GM19328 (cell line): ENCODE measurements at regions not wholly inside any gene's neighbourhood (a gene's known extent, or its start where the extent isn't known, plus 50 kb on each side); places are given as distances from the start of the nearest gene placed in this dataset.
A peak's percentile ranks its signal among the peaks of the same experiment; 100 is the strongest.
"Not testable (repeated sequence)": the region's sequence is repeated elsewhere in the genome, so short reads cannot be mapped to it uniquely, and the experiment has no call there.

Experiments
- ATAC-seq: cut with Tn5 transposase; IDR thresholded peaks from one replicate; pipeline ENCODE4 v1.9.1; 2021; ENCODE audit warnings: mild to moderate bottlenecking, moderate library complexity; ENCODE audit not compliant: unreplicated experiment

DNA sequence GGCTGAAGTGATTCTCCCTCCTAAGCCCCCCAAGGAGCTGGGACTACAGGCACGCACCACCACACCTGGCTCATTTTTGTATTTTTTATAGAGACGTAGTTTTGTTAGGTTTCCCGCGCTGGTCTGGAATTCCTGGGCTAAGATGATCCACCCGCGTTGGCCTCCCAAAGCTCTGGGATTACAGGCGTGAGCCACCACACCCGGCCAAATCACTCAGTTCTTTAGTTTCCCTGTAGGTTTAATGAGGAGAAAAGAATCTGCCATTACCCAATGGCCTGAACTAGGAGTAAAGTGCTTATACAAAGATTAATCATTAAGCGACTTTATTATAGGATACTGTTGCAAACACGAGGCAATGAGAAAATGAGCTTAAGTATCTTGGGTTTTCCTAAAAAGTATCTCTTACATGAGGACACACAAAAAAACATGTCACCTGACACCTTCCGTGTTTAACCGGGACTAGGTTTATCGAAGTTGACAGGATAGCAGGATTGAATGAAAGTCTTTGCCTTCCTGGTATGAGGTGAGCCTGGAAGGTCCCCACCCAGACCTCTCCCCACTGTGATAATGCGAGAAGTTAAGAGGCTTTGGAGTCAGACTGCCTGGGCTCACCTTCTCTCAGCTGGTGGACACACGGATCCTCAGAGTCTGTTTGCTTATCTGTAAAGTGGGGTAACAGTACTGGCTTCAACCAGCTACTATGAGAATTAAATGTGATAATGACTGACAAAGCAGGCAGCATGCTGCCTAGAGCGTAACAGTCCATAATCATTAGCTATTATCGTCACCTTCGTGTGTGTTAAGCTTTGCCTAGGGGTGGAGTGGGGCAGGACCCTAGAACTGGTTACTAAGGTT, 133.5 kb upstream of the KRAS start:
- no peak for ATAC-seq

DNA sequence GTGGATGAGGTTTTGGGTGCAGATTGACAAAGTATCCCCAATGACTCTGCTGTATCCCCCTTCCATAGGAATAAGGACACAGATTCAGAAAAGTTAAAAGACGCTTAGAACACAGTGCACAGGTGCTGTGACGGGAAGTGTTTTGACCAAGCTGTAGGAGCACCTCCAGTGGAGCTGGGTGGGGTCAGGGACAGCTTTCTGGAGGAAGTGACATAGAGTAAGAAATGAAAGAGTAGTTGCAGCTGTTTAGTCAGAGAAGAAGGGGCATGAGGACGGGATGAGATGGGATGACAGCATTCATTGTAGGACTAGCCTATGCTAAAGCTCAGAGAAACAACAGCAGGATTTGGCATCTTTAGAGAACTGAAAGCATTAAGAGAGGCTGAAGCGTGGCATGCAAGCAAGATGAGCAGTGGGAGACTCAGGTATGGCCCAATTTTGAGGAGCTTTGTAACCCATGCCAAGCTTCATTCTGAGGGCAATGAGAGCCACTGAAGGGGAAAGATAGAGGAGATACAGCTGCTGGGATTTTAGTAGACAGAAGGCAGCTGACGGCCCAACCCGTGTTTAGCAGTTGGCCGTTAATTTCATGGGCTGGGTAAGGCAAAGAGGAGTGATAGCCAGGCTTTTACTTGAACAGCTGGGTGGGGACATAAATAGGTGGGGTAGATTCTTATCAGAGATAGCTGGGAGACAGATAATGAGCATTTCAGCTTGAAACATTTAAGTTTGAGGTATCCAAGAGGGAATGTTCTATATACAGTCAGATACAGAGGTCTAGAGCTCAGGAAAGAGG, 131.8 kb upstream of the KRAS start:
- no peak for ATAC-seq

DNA sequence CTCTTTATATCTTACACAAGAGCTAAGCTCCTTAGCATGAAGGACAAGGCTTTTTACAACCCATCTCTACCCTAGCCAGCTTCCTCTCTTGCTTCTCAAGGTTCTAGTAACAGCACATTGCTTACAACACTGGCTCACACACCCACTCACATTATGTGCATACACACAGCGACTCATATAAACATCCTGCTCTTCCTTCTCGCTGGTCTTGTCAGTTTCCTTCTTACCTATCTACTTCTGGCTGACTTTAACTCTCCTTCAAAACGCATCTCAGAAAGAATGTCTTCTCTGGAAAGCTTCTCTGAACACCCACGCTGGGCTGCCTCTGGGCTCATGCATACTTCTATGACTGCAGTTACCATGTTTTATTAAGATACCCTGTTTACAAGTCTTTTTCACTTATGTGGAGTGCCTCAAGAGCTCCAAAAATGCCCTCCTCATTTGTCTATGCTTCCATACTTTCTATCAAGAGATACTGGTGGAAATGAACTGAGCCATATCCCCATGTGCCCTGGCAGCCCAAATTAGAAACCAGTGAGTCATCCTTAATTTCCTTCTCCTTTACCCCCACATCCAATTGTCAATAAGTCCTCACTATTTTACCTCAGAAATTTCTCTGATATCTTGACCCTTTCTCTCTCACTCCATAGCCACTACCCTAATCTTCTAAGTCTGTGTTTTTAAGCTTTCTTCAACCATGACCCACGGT, 126.9 kb upstream of the KRAS start:
- ATAC-seq, result no peak

- ATAC-seq, result no peak
These were observed 126.3 kb upstream of the KRAS start for GRCh38 chr12:25376985-25377384.

- no peak for ATAC-seq
These were observed 125.7 kb upstream of the KRAS start for GRCh38 chr12:25376407-25376806.

DNA sequence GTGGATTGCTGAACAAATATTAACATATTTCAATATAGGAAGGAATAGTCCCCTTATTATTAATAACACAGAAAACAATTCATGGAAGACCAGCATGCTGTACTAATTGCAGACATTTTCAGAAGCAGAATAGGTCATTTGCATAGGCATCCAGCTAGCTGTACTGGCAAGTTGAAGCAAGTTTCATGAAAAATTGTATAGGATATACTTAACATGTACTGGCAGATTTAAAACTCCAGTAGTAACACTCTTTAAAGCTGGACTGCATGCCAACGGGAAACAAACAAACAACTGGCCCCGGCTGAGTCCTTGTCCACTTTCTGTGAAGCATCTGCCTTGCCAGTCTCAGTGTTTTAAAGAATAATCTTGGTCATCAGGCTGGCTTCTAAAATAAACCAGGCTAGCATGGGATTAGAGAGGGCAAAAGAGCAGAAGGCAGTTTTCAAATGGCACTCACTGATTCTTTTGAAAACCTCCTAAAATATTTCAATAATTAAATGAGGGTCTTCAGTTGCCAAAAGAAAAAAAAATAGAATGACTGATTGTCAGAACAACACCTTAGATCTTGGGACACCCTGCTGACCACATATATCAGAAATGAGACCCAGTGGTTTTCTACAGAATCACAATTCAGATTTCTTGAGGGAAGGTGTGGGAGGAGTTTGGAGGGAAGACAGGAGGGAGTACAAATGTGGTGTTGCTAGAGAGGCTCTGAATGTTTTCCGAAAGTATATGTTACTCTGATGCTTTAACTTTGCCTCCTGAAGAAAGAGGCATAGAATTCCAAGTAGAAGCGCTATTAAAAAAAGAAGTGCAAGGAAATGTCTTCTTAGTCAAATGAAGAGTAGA, 122.5 kb upstream of the KRAS start:
- ATAC-seq, result no peak

DNA sequence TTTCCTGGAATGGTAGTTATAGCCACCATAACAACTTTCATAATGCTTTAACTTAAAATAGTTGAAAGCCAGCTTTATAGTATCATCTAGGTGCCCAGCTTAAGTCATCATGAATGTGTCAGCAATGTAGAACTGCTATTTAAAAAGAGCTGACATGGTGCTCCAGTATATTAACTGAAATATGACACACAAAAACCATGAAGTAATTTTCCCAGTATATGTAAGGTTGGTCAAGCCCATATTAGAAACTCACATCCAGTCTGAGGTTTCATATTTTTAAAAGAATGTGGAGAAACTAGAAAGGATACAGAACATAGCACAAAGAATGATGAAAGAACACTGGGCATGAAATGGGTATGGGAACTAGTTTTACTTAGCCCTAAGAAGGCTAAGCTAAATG, 121.3 kb upstream of the KRAS start:
- ATAC-seq, result no peak

GRCh38 chr12:25368557-25368956, 117.8 kb upstream of the KRAS start:
- ATAC-seq, result no peak

GRCh38 chr12:25366122-25366521, 115.4 kb upstream of the KRAS start:
- ATAC-seq, result no peak

DNA sequence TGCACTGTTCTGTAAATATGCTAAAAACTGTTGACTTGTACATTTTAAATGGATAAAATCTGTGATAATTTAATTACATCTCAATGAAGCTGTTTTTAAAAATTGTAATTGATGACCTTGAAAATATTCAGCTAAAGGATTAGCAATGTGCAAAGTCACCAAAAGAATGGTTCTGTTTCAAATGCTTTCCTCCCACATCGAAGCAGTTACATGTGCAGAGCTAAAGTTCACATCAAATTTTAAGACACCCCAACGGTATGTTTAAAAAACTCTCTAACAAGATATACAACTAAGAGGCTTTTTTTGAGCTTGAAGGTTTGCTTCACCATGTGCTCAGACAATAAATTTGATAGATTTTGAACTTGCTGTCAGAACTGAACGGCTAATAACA, 114.6 kb upstream of the KRAS start:
- peak; percentile 14 for ATAC-seq

DNA sequence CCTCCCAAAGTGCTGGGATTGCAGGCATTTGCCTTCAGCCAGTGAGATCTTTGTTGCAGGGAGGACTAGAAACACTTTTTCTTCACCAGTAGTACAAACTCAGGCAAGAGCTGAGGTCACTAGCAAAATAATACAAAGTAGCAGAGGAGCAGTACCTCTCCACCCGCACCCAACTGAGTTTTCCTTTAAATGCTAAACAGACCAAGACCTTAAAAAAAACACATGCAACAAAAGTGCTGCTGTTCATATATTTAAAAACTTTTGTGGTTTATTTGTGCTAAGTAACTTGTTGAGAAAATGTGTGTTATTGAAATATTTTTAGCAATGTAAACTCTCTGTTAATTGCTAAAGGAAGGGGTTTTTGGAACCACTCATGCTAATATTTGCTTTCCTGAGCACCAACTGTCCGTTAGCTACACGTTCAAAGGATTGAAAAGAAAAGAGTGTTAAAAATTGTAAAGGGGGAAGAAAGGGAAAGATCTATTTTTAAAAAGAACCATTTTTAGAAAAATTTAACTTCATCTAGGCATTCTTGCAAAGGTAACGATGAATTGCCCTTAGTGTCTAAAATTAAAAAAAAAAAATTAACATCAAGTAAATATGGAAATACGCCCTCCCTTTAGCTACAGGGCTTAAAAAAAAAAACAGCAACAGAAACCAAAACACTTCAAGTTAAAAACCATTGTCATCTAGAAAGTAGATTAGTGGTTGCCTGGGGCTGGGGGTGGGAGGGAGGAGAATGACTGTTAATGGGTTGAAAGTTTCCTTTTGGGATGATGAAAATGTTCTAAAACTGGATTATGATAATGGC, 114.0 kb upstream of the KRAS start:
- peak; percentile 72 for ATAC-seq

GRCh38 chr12:25362646-25363045, 111.9 kb upstream of the KRAS start:
- no peak for ATAC-seq

GRCh38 chr12:25361511-25361910, 110.8 kb upstream of the KRAS start:
- no peak for ATAC-seq

- ATAC-seq, result no peak
These were observed 106.9 kb upstream of the KRAS start for GRCh38 chr12:25357595-25357994.

DNA sequence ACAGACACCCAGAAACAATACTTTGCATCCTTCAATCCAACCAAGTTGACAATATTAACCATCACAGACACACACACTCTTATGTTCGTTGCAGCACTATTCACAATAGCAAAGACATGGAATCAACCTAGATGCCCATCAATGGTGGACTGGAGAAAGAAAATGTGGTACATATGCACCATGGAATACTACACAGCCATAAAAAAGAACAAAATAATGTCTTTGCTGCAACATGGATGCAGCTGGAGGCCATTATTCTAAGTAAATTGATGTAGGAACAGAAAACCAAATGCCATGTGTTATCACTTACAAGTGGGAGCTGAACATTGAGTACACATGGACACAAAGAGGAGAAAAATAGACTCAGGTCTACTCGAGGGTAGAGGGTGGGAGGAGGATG, 102.2 kb upstream of the KRAS start:
- not testable (repeated sequence) for ATAC-seq

DNA sequence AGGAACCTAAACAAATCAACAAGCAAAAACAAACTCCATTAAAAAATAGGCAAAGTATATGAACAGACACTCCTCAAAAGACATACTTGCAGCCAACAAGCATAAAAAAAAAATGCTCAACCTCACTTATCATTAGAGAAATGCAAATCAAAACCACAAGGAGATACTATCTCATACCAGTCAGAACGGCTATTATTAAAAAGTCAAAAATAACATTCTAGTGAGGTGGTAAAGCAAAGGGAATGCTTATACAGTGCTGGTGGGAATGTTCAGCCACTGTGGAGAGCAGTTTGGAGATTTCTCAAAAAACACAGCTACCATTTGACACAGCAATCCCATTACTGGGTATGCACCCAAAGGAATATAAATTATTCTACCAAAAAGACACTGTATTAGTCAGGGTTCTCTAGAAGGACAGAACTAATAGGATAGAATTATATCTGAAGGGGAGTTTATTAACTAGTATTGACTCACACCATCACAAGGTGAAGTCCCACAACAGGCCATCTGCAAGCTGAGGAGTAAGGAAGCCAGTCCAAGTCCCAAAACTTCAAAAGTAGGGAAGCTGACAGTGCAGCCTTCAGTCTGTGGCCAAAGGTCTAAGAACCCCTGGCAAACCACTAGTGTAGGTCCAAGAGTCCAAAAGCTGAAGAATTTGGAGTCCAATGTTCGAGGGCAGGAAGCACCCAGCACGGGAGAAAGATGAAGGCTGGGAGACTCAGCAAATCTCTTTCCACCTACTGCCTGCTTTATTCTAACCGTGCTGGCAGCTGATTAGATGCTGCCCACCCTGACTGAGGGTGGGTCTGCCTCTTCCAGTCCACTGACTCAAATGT, 101.6 kb upstream of the KRAS start:
- ATAC-seq, result no peak

- ATAC-seq, result no peak
These were observed 97.8 kb upstream of the KRAS start for GRCh38 chr12:25348593-25348895.

DNA sequence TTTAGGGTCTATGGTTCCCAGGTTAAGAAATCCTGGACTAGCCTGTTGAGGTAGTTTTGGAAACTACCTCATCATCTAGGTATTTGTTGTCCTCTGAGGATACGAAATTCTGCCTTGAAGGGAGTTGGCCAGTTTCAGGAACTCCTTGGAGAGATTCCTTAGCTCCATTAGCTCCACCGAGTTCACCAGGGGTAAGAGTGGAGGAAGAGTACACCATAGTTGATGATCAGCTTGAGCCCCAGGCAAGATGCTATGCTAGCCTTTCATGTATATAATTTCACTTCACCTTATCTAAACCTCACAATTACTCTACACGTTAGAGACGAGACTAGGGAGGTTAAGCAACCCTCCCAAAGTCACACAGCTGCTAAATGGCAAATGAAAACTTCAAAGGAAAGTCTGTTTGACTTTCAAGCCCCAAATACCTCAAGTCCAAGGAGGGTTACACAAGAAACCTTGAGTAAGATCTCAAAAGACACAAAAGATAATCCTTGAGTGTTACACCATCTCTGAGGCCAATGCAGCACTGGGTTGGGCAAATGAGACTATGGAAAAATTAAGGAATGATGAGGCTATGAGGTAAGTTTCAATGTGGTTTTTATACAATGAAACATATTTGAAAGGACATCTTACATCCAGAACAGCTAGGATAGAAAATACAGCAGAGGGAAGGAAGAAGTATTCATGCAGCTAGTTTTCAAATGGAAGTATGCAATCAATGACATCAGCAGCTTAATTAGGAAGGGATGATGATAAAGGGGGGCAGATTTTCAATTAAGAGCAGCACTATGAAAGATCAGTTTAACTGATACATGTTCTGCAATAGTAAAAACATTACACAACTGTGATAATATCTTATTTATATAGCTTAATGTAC, 97.2 kb upstream of the KRAS start:
- no peak for ATAC-seq
